ENCODE measurements at regions not wholly inside any gene's neighbourhood (a gene's known extent, or its start where the extent isn't known, plus 50 kb on each side); places are given as distances from the start of the nearest gene placed in this dataset.

DNA sequence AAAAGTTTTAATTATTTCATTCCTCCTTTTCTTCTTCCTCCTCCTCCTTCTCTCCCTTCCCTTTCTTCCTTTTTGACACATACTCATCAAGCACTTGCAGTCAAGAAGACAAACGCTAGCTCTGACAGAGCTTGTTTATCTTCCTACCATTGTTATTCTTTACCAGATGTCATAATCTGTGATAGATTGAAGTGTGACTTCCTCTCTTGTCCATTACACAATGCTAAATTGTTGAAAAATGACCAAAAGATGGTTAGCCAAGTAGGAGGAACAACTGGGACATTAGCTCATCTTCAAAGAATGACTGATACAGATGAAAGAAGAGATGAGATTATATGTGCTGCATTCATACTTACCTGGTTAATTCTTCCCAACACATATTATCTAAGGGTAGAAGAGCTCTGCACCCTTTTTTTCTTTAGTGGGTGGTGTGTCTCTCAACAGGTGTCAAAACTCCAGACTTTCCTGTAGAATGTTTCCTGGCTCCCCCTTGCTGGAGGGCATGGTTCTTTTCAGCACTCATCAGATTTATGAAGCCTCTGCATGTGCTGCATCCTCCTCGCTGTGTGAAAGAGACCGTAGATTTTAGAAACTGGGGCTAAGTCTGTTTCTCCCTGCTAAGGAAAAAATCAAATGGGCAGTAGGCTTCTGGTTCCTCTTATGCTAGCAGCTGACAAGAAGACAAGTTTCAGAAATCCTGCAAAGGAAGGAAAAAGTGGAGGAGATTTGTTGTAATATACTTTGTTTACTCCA, 147.1 kb downstream of the TMX1 start:
- ChIA-PET POLR2A (no interaction called here), RAD21 (ENCODE audit: low non-redundant PET in 1 of 2, low total read pairs in 2 of 2, uncharacterized antibody in 2 of 2, unreplicated experiment in 2 of 2) (no interaction called here), CTCF (interaction anchor here (1.3 kb wide), 1 partner anchor 17 kb away, joined by 5 read pairs; no protein-coding TSS in a partner anchor)
- Histone ChIP-seq H3K9me3 (ENCODE audit: control insufficient read depth in 1 of 2, insufficient read depth in 1 of 2, low read depth in 1 of 2, low read length in 2 of 2) (no peaks in the 10 kb centered on the region), H3K4me2 (ENCODE audit: low read length) (no peak overlapping the region), H4K20me1 (ENCODE audit: insufficient read depth) (no peaks in the 10 kb centered on the region), H3K9ac (ENCODE audit: low read length) (no peak overlapping the region), H3K9me2 (ENCODE audit: insufficient read depth) (no peaks in the 10 kb centered on the region), H3K4me3 (replicated peaks in 1 of 2; ENCODE audit: low read depth in 1 of 2, low read length in 2 of 2) (no peak overlapping the region), H3K27me3 (ENCODE audit: insufficient read depth, low read length) (no peaks in the 10 kb centered on the region), H3K79me2 (ENCODE audit: insufficient read depth, low read length) (no peaks in the 10 kb centered on the region), H3K27ac (ENCODE audit: low read depth, low read length) (no peak overlapping the region), H3K4me1 (ENCODE audit: control insufficient read depth in 1 of 2, insufficient read depth in 2 of 2, low read length in 2 of 2) (no peaks in the 10 kb centered on the region), H2AFZ (ENCODE audit: low read depth, low read length, poor library complexity, severe bottlenecking) (no peak overlapping the region), H3K36me3 (ENCODE audit: control insufficient read depth in 1 of 2, insufficient read depth in 2 of 2, low read length in 2 of 2) (no peaks in the 10 kb centered on the region)
- TF ChIP-seq FOSL1 (IDR thresholded peaks at IDR 0.05; ENCODE audit: low read depth) = no peak
- no peak for TF ChIP-seq EGR1 (IDR thresholded peaks at IDR 0.05; ENCODE audit: low read depth)
- TF ChIP-seq CBX3 (IDR thresholded peaks at IDR 0.05; ENCODE audit: low read depth) = no peak
- TF ChIP-seq, protein P1, sequence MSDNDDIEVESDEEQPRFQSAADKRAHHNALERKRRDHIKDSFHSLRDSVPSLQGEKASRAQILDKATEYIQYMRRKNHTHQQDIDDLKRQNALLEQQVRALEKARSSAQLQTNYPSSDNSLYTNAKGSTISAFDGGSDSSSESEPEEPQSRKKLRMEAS (IDR thresholded peaks at IDR 0.05) = no peak
- no peak for TF ChIP-seq ZFX (IDR thresholded peaks at IDR 0.05)
- TF ChIP-seq, protein P2, sequence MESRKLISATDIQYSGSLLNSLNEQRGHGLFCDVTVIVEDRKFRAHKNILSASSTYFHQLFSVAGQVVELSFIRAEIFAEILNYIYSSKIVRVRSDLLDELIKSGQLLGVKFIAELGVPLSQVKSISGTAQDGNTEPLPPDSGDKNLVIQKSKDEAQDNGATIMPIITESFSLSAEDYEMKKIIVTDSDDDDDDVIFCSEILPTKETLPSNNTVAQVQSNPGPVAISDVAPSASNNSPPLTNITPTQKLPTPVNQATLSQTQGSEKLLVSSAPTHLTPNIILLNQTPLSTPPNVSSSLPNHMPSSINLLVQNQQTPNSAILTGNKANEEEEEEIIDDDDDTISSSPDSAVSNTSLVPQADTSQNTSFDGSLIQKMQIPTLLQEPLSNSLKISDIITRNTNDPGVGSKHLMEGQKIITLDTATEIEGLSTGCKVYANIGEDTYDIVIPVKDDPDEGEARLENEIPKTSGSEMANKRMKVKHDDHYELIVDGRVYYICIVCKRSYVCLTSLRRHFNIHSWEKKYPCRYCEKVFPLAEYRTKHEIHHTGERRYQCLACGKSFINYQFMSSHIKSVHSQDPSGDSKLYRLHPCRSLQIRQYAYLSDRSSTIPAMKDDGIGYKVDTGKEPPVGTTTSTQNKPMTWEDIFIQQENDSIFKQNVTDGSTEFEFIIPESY (IDR thresholded peaks at IDR 0.05; ENCODE audit: extremely low read depth, insufficient replicate concordance, low read length) = no peak
- intact Hi-C loops (cut with micrococcal nuclease) = no loop called here
- DNase-seq (ENCODE audit: low read depth, low spot score) (no peak), ATAC-seq (no peak)
- no TSS peak for BruUV-seq (replicated peaks)

DNA sequence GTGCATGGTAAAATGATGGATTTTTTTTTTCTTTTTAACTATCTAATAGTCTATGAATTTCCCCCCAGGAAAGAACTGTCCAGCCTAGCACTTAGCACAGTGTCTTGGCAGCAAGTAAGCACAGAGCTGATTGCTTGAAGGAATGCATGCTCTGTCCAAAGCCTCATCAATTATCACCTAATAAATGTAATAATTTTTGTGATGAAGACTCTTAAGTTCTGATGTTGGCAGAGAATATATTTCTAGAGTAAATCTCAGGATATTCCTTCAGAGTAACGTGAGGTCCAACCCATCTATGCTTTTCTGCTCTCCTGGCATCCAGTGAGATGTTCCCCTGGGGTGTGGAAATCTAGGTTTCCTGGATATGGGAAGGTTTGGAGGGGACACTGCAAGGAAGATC, 152.4 kb downstream of the TMX1 start:
- Histone ChIP-seq H3K4me2 (ENCODE audit: low read length) (no peak overlapping the region), H3K9ac (ENCODE audit: low read length) (no peak overlapping the region), H3K27me3 (ENCODE audit: insufficient read depth, low read length) (no peaks in the 10 kb centered on the region), H3K9me2 (ENCODE audit: insufficient read depth) (no peaks in the 10 kb centered on the region), H4K20me1 (ENCODE audit: insufficient read depth) (no peaks in the 10 kb centered on the region), H3K79me2 (ENCODE audit: insufficient read depth, low read length) (no peaks in the 10 kb centered on the region), H3K4me3 (replicated peaks in 1 of 2; ENCODE audit: low read depth in 1 of 2, low read length in 2 of 2) (no peak overlapping the region), H3K36me3 (ENCODE audit: control insufficient read depth in 1 of 2, insufficient read depth in 2 of 2, low read length in 2 of 2) (no peaks in the 10 kb centered on the region), H3K4me1 (ENCODE audit: control insufficient read depth in 1 of 2, insufficient read depth in 2 of 2, low read length in 2 of 2) (peaks cover 0 to 5% of the 10 kb centered on the region in 2 experiments; a peak in 2 of 4 replicates), H2AFZ (ENCODE audit: low read depth, low read length, poor library complexity, severe bottlenecking) (no peak overlapping the region), H3K9me3 (ENCODE audit: control insufficient read depth in 1 of 2, insufficient read depth in 1 of 2, low read depth in 1 of 2, low read length in 2 of 2) (no peaks in the 10 kb centered on the region), H3K27ac (ENCODE audit: low read depth, low read length) (no peak overlapping the region)
- no TSS peak for BruUV-seq (replicated peaks)
- ChIA-PET CTCF (no interaction called here), RAD21 (ENCODE audit: low non-redundant PET in 1 of 2, low total read pairs in 2 of 2, uncharacterized antibody in 2 of 2, unreplicated experiment in 2 of 2) (no interaction called here), POLR2A (no interaction called here)
- intact Hi-C loops (cut with micrococcal nuclease) = no loop called here
- no peak for TF ChIP-seq YY1 (IDR thresholded peaks at IDR 0.05; ENCODE audit: extremely low read depth, insufficient replicate concordance, low read depth, low read length)
- TF ChIP-seq EZH2 (IDR thresholded peaks at IDR 0.05) = no peak
- TF ChIP-seq ZFX (IDR thresholded peaks at IDR 0.05) = no peak
- TF ChIP-seq EGR1 (IDR thresholded peaks at IDR 0.05; ENCODE audit: low read depth) = no peak
- TF ChIP-seq CBX3 (IDR thresholded peaks at IDR 0.05; ENCODE audit: low read depth) = no peak
- TF ChIP-seq ZNF274 (IDR thresholded peaks at IDR 0.05; ENCODE audit: low read depth, low read length) = no peak
- no peak for TF ChIP-seq SRF (IDR thresholded peaks at IDR 0.05; ENCODE audit: low read depth)
- TF ChIP-seq SP1 (IDR thresholded peaks at IDR 0.05; ENCODE audit: low read depth) = no peak
- no peak for TF ChIP-seq ELF1 (IDR thresholded peaks at IDR 0.05; ENCODE audit: borderline replicate concordance, low read depth)
- DNase-seq (ENCODE audit: low read depth, low spot score) (no peak), ATAC-seq (no peak)
